Liver (tissue), 8 donors: ENCODE measurements at regions not wholly inside any gene's neighbourhood (a gene's known extent, or its start where the extent isn't known, plus 50 kb on each side); places are given as distances from the start of the nearest gene placed in this dataset.

ENCODE experiments used
- DNase-seq: peaks from one replicate; pipeline ENCODE4 v3.0.0-alpha.2; 2017; ENCODE audit warnings: low spot score
- H3K27ac ChIP-seq, 2 donors: one replicate each; pipeline ENCODE4 v1.7.0; 2013; ENCODE audit warnings: inconsistent platforms in 2 of 2, low read length in 2 of 2, control low read depth in 1 of 2, low read depth in 1 of 2, mild to moderate bottlenecking in 1 of 2
- H3K27me3 ChIP-seq, 4 donors: one replicate each; pipeline versions ENCODE4 v1.6.1 to v1.7.0; 2013; ENCODE audit warnings: low read length in 3 of 4, inconsistent platforms in 1 of 4, mild to moderate bottlenecking in 1 of 4, moderate library complexity in 1 of 4; ENCODE audit not compliant: control insufficient read depth in 4 of 4, insufficient read depth in 4 of 4
- H3K36me3 ChIP-seq, 4 donors: one replicate each; pipeline versions ENCODE4 v1.6.1 to v1.7.0; 2013; ENCODE audit warnings: low read length in 3 of 4, mild to moderate bottlenecking in 3 of 4, low read depth in 1 of 4, moderate library complexity in 1 of 4; ENCODE audit not compliant: control insufficient read depth in 4 of 4, insufficient read depth in 3 of 4
- H3K4me1 ChIP-seq, 4 donors: one replicate each; pipeline versions ENCODE4 v1.6.1 to v1.7.0; 2013; ENCODE audit warnings: low read length in 3 of 4, mild to moderate bottlenecking in 3 of 4, moderate library complexity in 1 of 4; ENCODE audit not compliant: control insufficient read depth in 4 of 4, insufficient read depth in 4 of 4
- H3K4me3 ChIP-seq, 3 donors: one replicate each; pipeline versions ENCODE4 v1.6.1 to v1.7.0; 2013; ENCODE audit warnings: low read length in 3 of 3, control low read depth in 1 of 3, low read depth in 1 of 3, mild to moderate bottlenecking in 1 of 3
- H3K9ac ChIP-seq, 2 donors: one replicate each; pipeline ENCODE4 v1.7.0; 2013; ENCODE audit warnings: low read length in 2 of 2, mild to moderate bottlenecking in 2 of 2, moderate library complexity in 2 of 2, control low read depth in 1 of 2, low read depth in 1 of 2
- H3K9me3 ChIP-seq, 4 donors: one replicate each; pipeline versions ENCODE4 v1.6.1 to v1.7.0; 2013; ENCODE audit warnings: low read length in 3 of 4; ENCODE audit not compliant: control insufficient read depth in 4 of 4
- CTCF ChIP-seq: fragments of 150-350 bp; IDR thresholded peaks from 2 replicates; pipeline ENCODE4 v1.5.1; 2017; ENCODE audit warnings: improper control_type of control experiment, low read depth, low read length; ENCODE audit not compliant: missing input control
- FOXA1 ChIP-seq: IDR thresholded peaks from 2 replicates; pipeline ENCODE4 v1.6.1; 2016; ENCODE audit warnings: antibody characterized with exemption
- HNF4A ChIP-seq, 2 donors: conservative IDR thresholded peaks; 2 replicates each; pipeline ENCODE4 v1.6.1; 2016; ENCODE audit warnings: antibody characterized with exemption in 2 of 2, mild to moderate bottlenecking in 2 of 2
- MAX ChIP-seq: IDR thresholded peaks from 2 replicates; pipeline ENCODE4 v1.6.1; 2016; ENCODE audit warnings: antibody characterized with exemption
- REST ChIP-seq: IDR thresholded peaks from 2 replicates; pipeline ENCODE4 v1.6.1; 2016; ENCODE audit warnings: antibody characterized with exemption, mild to moderate bottlenecking
- SP1 ChIP-seq: IDR thresholded peaks from 2 replicates; pipeline ENCODE4 v1.6.1; 2018; ENCODE audit warnings: antibody characterized with exemption, mild to moderate bottlenecking
- TAF1 ChIP-seq: conservative IDR thresholded peaks from 2 replicates; pipeline ENCODE4 v1.6.1; 2016; ENCODE audit warnings: antibody characterized with exemption, mild to moderate bottlenecking
- YY1 ChIP-seq: IDR thresholded peaks from 2 replicates; pipeline ENCODE4 v1.6.1; 2016; ENCODE audit warnings: antibody characterized with exemption, mild to moderate bottlenecking
- ZBTB33 ChIP-seq: IDR thresholded peaks from 2 replicates; pipeline ENCODE4 v1.6.1; 2016; ENCODE audit warnings: antibody characterized with exemption
- WGBS: extraction: QIAGEN DNeasy Blood & Tissue Kit; methylation state at CpG from one replicate; pipeline ENCODE4 v1.1.7; 2013; 5-methylcytosine and 5-hydroxymethylcytosine counted together
- donor health status: healthy.
- donor health status: healthy.
- donor health status: healthy.
- donor health status: healthy.
- donor health status: healthy.

GRCh38 chr6:18330548-18331081 lies 56.5 kb upstream of the RNF144B start:
- 89% methylated on average over 6 of the region's 6 CpGs for WGBS
- TF ChIP-seq SP1: no peak
- TF ChIP-seq MAX: no peak
- no peak for TF ChIP-seq ZBTB33
- TF ChIP-seq YY1: peak; percentile 6
- H3K4me3 ChIP-seq: no peak overlapping the region

GRCh38 chr6:18329776-18330175 lies 57.4 kb upstream of the RNF144B start:
- Histone ChIP-seq H3K4me3 (no peak overlapping the region), H3K27ac (peak overlapping the region in 1 of 2 donors; percentile 67), H3K9me3 (no peaks in the 10 kb centered on the region), H3K27me3 (no peaks in the 10 kb centered on the region), H3K36me3 (no peaks in the 10 kb centered on the region), H3K4me1 (peaks cover 0 to 7% (median 5%) of the 10 kb centered on the region in 4 donors), H3K9ac (no peak overlapping the region)
- WGBS: 75% methylated on average over 3 of the region's 3 CpGs
- TF ChIP-seq FOXA1: no peak
- TF ChIP-seq REST: no peak
- no peak for TF ChIP-seq CTCF
- no peak for TF ChIP-seq HNF4A (conservative IDR thresholded peaks at IDR 0.05)
- TF ChIP-seq MAX: no peak
- no peak for TF ChIP-seq TAF1
- no peak for TF ChIP-seq ZBTB33
- no peak for DNase-seq

More at GRCh38 chr6:18330548-18331081, 56.5 kb upstream of the RNF144B start:
- peak overlapping the region in 1 of 2 donors; percentile 3 for H3K27ac ChIP-seq
- no peaks in the 10 kb centered on the region for H3K9me3 ChIP-seq
- H3K9ac ChIP-seq: no peak overlapping the region
- H3K4me1 ChIP-seq: peaks cover 0 to 6% (median 4%) of the 10 kb centered on the region in 4 donors
- no peaks in the 10 kb centered on the region for H3K27me3 ChIP-seq
- H3K36me3 ChIP-seq: no peaks in the 10 kb centered on the region
- DNase-seq: no peak
